ENCODE measurements at regions not wholly inside any gene's neighbourhood (a gene's known extent, or its start where the extent isn't known, plus 50 kb on each side); places are given as distances from the start of the nearest gene placed in this dataset.
A peak's percentile ranks its signal among the peaks of the same experiment; 100 is the strongest.

DNA sequence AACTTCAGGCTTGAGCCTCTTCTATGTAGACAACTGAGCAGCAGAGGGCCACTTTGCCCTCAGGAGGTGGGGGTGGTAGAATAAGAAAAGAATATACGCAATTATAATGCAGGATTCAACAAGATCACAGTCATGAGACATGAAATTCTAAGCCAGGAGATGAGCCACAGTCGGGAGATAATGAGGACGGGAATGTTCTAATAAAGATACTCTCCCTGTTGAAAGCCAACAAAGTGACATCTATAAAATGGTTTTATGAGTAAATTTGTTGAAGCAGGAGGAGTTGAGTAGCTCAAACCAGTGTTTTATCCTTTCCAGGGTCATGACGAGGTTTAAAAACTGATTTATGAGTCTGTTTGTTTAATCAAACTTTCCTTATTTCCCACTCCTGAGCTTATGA is 152.0 kb upstream of the SERP2 start:
- DNase-seq (ENCODE audit: low spot score), result no peak

DNA sequence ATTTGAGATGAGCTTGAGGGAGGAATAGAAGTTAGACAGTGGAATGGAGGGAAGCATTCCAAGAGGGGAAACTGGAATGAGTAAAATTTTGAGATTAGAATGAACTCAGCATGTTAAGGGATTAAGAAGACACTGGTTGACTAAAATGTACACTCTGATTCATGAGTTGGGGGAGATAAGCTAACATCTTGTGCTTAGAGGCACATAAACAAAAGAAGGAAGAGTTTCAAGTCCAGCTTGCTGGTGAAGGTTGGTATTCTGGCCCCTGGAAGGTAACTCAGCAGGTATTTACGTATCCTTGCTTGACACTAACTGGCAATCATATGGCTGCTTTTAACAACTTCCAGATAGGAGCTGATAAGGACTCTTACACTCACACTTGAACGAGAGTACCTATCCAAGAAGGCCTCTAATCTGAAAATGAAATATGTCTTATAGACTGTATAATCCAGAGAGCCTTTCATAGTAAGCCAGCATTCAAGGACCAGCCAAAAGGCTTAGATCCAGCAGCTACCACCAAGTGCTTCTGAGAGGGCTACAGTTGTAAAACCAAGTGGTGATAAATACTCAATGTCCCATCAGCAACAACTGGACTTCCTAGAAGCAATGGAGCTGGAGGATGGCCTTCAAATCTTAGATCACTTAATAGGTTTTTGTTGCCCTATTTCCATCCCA is 149.7 kb upstream of the SERP2 start:
- no peak for DNase-seq (ENCODE audit: low spot score)

DNA sequence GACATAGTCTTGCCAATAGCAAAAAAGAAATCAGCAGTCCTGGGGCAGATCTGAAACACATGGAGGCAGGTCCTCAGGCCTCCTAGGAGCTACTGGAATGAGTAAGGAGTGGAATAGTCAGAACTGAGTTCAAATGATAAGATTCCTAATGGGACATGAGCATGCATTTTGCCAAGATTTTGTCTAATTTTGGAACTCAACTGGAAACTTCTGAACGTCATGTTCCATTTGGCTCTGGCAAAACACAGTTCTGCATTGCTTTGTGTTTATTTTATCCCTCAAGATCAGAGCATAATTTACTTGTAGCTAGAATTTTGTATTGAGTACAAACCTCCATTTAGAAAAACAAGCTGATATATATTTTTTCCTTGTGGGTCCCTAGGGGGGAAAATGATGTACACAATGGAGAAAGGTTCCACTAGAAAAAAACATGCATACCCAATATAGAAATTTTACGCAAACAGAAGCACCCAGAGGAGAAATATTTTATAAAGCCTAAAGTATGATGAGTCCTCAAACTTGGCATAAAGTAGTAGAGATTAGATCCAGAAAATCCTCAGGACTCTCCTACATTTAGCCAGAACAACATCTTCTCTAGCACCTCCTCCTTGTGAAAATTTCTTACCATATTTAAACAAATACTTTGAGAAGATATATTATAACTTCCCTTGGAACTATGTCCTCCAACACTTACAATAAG is 149.0 kb upstream of the SERP2 start:
- no peak for DNase-seq (ENCODE audit: low spot score)

- no peak for DNase-seq (ENCODE audit: low spot score)
Measured at GRCh38 chr13:44229371-44230030, 144.1 kb upstream of the SERP2 start.

DNA sequence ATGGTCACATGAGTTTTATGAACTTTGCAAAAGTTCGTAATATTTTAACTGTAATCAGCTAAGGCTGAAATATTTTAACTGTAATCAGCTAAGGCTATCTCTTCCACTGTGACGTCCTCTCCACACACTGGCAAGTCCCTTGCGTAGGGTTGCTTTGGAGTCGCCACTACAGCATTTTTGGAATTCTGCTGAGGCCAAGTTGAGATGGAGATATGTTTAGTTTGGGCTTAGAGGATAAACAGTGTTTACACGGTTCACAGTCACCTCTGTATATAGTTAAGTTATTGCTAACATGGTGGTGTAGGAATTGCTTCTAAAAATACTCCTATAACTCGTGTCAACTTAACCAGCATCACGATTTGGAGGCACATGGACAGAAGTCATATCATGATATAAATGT is 143.6 kb upstream of the SERP2 start:
- no peak for DNase-seq (ENCODE audit: low spot score)

DNA sequence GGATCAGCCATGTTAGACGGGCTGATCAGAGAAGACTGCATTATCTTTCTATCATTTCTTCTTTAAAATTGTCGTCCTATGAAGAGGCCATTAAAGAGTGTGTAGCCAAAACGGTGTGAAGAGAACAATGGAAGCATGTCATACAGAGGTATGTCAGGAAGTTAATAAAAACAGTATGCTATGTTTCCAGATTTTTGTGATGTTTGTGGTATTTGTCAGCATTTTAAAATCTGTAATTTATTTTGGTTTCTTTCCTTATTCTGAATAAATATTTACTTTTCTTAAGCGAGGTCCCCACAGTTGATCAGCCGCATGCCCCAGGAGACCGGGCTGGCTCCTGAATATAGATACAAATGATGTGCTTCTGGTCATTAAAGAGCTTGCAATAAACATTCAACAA is 142.9 kb upstream of the SERP2 start:
- DNase-seq (ENCODE audit: low spot score), result no peak

- peak; percentile 25 for DNase-seq (ENCODE audit: low spot score)
Measured at GRCh38 chr13:44231786-44232516, 141.7 kb upstream of the SERP2 start.

DNA sequence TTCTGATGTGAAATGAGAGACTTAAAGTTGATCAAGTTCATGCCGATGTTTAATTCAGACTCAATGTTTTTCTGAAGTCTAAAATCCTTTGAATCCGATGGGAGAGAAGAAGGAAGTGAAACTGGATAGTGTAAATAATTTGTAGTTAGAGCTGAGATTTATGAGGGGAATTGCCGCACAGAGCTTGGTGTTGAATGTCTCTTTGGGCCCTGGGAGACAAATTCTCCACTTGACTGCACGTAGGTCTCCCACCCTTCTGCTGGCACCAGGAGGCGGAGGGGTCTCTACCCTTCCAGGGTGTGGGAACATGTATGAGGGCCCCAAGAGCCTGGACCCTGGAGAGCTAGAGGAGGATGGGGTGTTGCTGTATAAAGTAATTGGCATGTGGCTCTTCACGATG is 140.8 kb upstream of the SERP2 start:
- no peak for DNase-seq (ENCODE audit: low spot score)

DNA sequence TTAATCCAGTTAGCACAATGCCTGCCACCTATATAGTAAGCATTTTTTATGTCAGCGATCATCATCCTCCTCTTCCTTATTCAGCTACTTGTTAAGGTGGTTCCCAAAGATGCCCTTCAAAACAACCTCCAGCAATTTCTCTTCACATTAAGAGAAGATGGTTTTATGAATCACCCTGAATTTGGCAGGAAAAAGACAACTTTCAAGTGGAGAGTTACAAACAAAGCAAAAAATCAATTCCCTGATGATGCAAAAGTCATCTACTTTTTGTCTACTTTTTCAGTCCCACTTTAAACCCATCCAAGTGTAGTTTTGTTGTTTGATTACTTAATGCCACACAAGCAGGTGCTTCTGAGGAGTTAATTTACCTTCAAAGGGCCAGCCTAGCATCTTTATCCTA is 139.1 kb upstream of the SERP2 start:
- DNase-seq (ENCODE audit: low spot score), result no peak

DNA sequence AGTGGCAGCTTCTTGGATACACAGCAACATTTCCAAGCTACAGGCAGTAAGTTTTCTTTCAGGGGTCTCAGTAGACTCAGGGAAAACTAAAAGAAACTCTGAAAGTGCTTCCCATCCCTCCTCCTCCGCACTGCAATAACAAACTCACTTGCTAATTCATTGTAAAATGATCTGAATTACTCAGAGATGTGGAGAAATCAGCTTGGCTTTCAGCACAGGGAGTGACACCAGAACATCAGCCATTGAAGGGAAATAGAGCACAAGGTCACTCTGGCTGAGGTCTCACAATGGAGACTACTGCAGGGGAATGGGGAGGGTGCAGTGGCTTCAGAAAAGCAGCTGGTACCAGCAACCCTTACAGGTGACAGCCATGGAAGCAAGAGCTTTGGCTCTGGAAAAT is 137.3 kb upstream of the SERP2 start:
- DNase-seq (ENCODE audit: low spot score), result no peak

GRCh38 chr13:44236801-44237207 is 136.8 kb upstream of the SERP2 start:
- no peak for DNase-seq (ENCODE audit: low spot score)

- DNase-seq (ENCODE audit: low spot score), result peak; percentile 37
Measured at GRCh38 chr13:44237276-44237767, 136.3 kb upstream of the SERP2 start.

- no peak for DNase-seq (ENCODE audit: low spot score)
Measured at GRCh38 chr13:44237881-44238421, 135.7 kb upstream of the SERP2 start.

- no peak for DNase-seq (ENCODE audit: low spot score)
Measured at GRCh38 chr13:44240611-44241145, 132.9 kb upstream of the SERP2 start.

DNA sequence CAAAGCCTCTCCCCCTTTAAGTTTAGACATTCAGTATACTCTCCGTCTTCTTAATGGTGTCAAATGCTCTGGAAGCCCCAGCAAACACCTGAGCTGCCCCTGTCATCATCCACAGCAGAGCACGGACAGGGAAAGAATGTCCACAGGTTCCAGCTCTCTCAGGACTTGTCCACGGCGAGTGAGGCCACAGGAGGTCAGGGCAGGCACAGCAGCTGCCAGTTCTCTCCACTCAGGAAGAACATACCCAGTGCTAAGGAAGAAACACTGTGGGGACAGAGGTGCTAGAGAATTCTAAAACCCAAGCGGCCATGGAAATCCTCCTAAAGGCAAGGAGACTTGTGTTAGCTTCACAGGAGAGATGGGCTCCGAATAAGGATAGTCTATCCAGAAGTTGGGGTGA is 132.0 kb upstream of the SERP2 start:
- DNase-seq (ENCODE audit: low spot score), result no peak

GRCh38 chr13:44242766-44243165 is 130.9 kb upstream of the SERP2 start:
- DNase-seq (ENCODE audit: low spot score), result no peak

- peak; percentile 40 for DNase-seq (ENCODE audit: low spot score)
Measured at GRCh38 chr13:44243198-44243857, 130.3 kb upstream of the SERP2 start.

- DNase-seq (ENCODE audit: low spot score), result peak; percentile 21
Measured at GRCh38 chr13:44244288-44244687, 129.3 kb upstream of the SERP2 start.

DNA sequence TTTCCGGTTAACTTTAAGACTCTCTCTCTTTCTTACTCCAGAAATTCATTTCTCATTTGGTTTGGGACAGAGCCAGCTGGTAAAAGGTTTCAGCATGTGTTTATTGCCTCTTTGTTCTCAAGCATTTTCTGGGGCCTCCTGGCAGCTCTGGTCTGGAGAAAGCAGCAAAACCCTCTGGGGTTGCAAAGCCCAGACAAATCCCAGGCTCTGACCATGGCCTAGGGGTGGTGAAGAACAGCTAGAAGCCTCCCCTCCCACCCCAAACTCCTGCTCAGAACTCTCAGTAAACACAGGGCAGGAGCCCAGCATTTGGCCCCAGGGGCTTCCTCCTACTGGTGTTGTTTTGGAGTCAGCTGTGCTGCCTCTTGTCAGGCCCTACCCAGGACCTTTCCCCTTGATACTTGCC is 124.2 kb upstream of the SERP2 start:
- DNase-seq (ENCODE audit: low spot score), result no peak

GRCh38 chr13:44252938-44253337 is 120.7 kb upstream of the SERP2 start:
- no peak for DNase-seq (ENCODE audit: low spot score)

DNA sequence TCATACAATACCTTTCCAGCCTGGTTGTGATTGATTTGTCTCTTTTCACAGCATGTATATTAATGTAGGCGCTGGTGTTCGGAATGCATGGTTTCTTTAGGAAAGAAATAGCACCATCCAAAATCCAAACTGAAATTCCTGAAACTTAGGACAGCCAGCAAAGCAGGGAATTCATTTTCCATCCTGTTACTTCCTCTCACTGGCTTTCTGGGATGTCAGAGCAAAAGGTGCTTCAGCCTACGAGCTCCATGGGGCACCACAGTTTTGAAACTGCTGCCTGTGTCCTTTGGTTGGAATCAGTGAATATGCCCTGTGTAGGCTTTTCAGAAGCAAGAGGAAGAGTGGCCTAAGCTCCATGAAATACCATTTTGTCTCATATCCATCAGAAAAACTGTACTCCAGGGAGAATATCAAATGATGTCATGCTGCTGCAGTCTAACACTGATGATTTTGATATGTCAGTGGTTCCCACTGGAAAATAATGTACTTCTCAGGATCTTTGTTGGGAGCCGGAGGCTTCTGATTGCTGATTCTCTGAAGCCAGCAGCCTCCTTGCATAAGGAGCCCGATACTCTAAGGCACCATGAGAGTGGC is 117.8 kb upstream of the SERP2 start:
- DNase-seq (ENCODE audit: low spot score), result no peak

Measured in RKO (cell line).